ENCODE measurements at regions not wholly inside any gene's neighbourhood (a gene's known extent, or its start where the extent isn't known, plus 50 kb on each side); places are given as distances from the start of the nearest gene placed in this dataset.

DNA sequence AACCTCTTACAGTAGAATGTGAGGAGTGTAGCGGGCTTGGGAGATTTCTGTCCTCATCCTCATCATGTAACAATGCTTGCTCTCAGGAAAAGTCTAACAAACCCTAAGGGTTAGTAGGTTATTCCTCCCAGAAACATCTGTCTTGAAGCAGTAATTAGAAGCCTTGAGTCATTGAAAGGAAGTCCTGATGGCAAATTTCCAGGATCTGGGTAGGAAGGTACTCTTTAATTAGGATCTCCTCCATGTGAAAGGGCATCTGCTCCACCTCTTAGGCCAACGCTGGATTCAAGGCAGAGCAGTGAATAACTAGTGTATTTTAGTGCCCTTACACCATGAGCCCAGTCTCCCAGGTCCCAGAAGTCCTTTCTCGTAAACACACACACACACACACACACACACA lies 106.6 kb upstream of the BARHL2 start:
- Histone ChIP-seq H3K4me1 (ENCODE audit: control insufficient read depth, extremely low read depth, insufficient read depth, low read length) (no peaks in the 10 kb centered on the region), H3K27ac (ENCODE audit: insufficient read depth, low read depth, low read length) (no peak overlapping the region), H3K4me3 (replicated peaks in 1 of 3; ENCODE audit: insufficient read depth in 1 of 3, low read depth in 1 of 3, low read length in 3 of 3) (no peak overlapping the region), H2AFZ (ENCODE audit: low read depth, low read length) (no peak overlapping the region), H4K20me1 (replicated peaks; ENCODE audit: control insufficient read depth, extremely low read depth, insufficient read depth, low read length) (no peaks in the 10 kb centered on the region), H3K4me2 (ENCODE audit: insufficient read depth, low read length) (no peak overlapping the region), H3K9me1 (replicated peaks; ENCODE audit: control insufficient read depth, extremely low read depth, insufficient read depth, low read length) (no peaks in the 10 kb centered on the region), H3K36me3 (ENCODE audit: control insufficient read depth in 2 of 2, extremely low read depth in 1 of 2, insufficient read depth in 2 of 2, low read length in 2 of 2) (no peaks in the 10 kb centered on the region), H3K79me2 (ENCODE audit: control insufficient read depth, insufficient read depth, low read length) (no peaks in the 10 kb centered on the region), H3K9me3 (replicated peaks; ENCODE audit: control insufficient read depth, insufficient read depth, low read length) (no peaks in the 10 kb centered on the region), H3K27me3 (ENCODE audit: control insufficient read depth in 2 of 2, insufficient read depth in 2 of 2, low read length in 2 of 2) (peaks cover 0 to 3% of the 10 kb centered on the region in 2 experiments), H3K9ac (replicated peaks; ENCODE audit: extremely low read depth, insufficient read depth, low read length) (no peak overlapping the region)
- FAIRE-seq: no peak
- CTCF ChIA-PET: no interaction called here
- no TSS peak for BruUV-seq (replicated peaks)
- no peak for DNase-seq (ENCODE audit: low read depth, low spot score)
- intact Hi-C loops (cut with micrococcal nuclease) (no loop called here), dilution Hi-C loops (cut with MboI; ENCODE audit: extremely low pct_ligation_motif_present, low sequenced_read_pairs) (no loop called here)
- POLR2A ChIA-PET: no interaction called here
- TF ChIP-seq MYC (IDR thresholded peaks at IDR 0.05; ENCODE audit: low read depth, low read length) (no peak), POLR2AphosphoS5 (IDR thresholded peaks at IDR 0.05; ENCODE audit: insufficient read depth, low read depth, low read length) (no peak), POLR2A (IDR thresholded peaks at IDR 0.05; ENCODE audit: low read depth, low read length) (no peak), GATA2 (IDR thresholded peaks at IDR 0.05; ENCODE audit: insufficient read depth, insufficient read length, low read depth, low read length) (no peak), JUN (IDR thresholded peaks at IDR 0.05; ENCODE audit: borderline replicate concordance, insufficient read depth, insufficient read length, low read depth) (no peak), FOS (IDR thresholded peaks at IDR 0.05; ENCODE audit: borderline replicate concordance, insufficient read depth, low read length) (no peak), EZH2 (IDR thresholded peaks at IDR 0.05; ENCODE audit: borderline replicate concordance, low read depth, low read length, severe bottlenecking) (no peak)
- TF ChIP-seq, protein P1, sequence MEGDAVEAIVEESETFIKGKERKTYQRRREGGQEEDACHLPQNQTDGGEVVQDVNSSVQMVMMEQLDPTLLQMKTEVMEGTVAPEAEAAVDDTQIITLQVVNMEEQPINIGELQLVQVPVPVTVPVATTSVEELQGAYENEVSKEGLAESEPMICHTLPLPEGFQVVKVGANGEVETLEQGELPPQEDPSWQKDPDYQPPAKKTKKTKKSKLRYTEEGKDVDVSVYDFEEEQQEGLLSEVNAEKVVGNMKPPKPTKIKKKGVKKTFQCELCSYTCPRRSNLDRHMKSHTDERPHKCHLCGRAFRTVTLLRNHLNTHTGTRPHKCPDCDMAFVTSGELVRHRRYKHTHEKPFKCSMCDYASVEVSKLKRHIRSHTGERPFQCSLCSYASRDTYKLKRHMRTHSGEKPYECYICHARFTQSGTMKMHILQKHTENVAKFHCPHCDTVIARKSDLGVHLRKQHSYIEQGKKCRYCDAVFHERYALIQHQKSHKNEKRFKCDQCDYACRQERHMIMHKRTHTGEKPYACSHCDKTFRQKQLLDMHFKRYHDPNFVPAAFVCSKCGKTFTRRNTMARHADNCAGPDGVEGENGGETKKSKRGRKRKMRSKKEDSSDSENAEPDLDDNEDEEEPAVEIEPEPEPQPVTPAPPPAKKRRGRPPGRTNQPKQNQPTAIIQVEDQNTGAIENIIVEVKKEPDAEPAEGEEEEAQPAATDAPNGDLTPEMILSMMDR (IDR thresholded peaks at IDR 0.05; ENCODE audit: extremely low read depth in 1 of 2, insufficient read depth in 1 of 2, low read depth in 1 of 2, low read length in 2 of 2): no peak
- TF ChIP-seq, protein P2, sequence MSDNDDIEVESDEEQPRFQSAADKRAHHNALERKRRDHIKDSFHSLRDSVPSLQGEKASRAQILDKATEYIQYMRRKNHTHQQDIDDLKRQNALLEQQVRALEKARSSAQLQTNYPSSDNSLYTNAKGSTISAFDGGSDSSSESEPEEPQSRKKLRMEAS (IDR thresholded peaks at IDR 0.05; ENCODE audit: insufficient read depth, insufficient read length): no peak
